SJCRH30 (cell line): ENCODE measurements at regions not wholly inside any gene's neighbourhood (a gene's known extent, or its start where the extent isn't known, plus 50 kb on each side); places are given as distances from the start of the nearest gene placed in this dataset.

Experiments used
- DNase-seq, 2 experiments: peaks; one replicate each; pipeline ENCODE4 v3.0.0-alpha.2; 2015 to 2020
- H3K27ac ChIP-seq: fragments of 250-450 bp; sonication (Bioruptor Pico); 2 replicates; pipeline ENCODE4 v1.5.1; 2020; ENCODE audit warnings: mild to moderate bottlenecking, moderate library complexity
- H3K27me3 ChIP-seq: fragments of 250-450 bp; sonication (Bioruptor Pico); 2 replicates; pipeline ENCODE4 v1.5.1; 2020; ENCODE audit warnings: mild to moderate bottlenecking, moderate library complexity
- H3K36me3 ChIP-seq: fragments of 250-450 bp; sonication (Bioruptor Pico); 2 replicates; pipeline ENCODE4 v1.5.1; 2020; ENCODE audit warnings: mild to moderate bottlenecking, moderate library complexity
- H3K4me1 ChIP-seq: fragments of 250-450 bp; sonication (Bioruptor Pico); 2 replicates; pipeline ENCODE4 v1.5.1; 2020; ENCODE audit warnings: mild to moderate bottlenecking, moderate library complexity
- H3K4me3 ChIP-seq: fragments of 250-450 bp; sonication (Bioruptor Pico); 2 replicates; pipeline ENCODE4 v1.5.1; 2020; ENCODE audit warnings: mild to moderate bottlenecking, moderate library complexity
- H3K9me3 ChIP-seq: fragments of 250-450 bp; sonication (Bioruptor Pico); replicated peaks from 2 replicates; pipeline ENCODE4 v1.5.1; 2020; ENCODE audit warnings: mild to moderate bottlenecking, moderate library complexity

- no peaks in the 10 kb centered on the region for H3K9me3 ChIP-seq
- DNase-seq: no peak
- no peaks in the 10 kb centered on the region for H3K27me3 ChIP-seq
- no peak overlapping the region for H3K4me3 ChIP-seq
- H3K27ac ChIP-seq: no peak overlapping the region
- no peaks in the 10 kb centered on the region for H3K36me3 ChIP-seq
- H3K4me1 ChIP-seq: no peaks in the 10 kb centered on the region
Observed at GRCh38 chrX:100120956-100121355, 289.1 kb downstream of the PCDH19 start.

GRCh38 chrX:100098660-100099375, 311.3 kb downstream of the PCDH19 start:
- Histone ChIP-seq H3K4me1 (no peaks in the 10 kb centered on the region), H3K9me3 (no peaks in the 10 kb centered on the region), H3K27ac (no peak overlapping the region), H3K4me3 (no peak overlapping the region), H3K36me3 (no peaks in the 10 kb centered on the region), H3K27me3 (no peaks in the 10 kb centered on the region)
- no peak for DNase-seq

- H3K4me3 ChIP-seq: no peak overlapping the region
- no peak overlapping the region for H3K27ac ChIP-seq
- H3K4me1 ChIP-seq: 0 out of 2 replicates have a peak, but pooled peaks cover 3% of the 10 kb centered on the region
- H3K27me3 ChIP-seq: no peaks in the 10 kb centered on the region
- no peaks in the 10 kb centered on the region for H3K36me3 ChIP-seq
- DNase-seq: peak; percentile 7
- H3K9me3 ChIP-seq: no peaks in the 10 kb centered on the region
Observed at GRCh38 chrX:100090931-100091330, 319.1 kb downstream of the PCDH19 start.

- H3K36me3 ChIP-seq: no peaks in the 10 kb centered on the region
- DNase-seq: no peak
- H3K4me3 ChIP-seq: no peak overlapping the region
- H3K27ac ChIP-seq: no peak overlapping the region
- H3K9me3 ChIP-seq: no peaks in the 10 kb centered on the region
- H3K4me1 ChIP-seq: 0 out of 2 replicates have a peak, but pooled peaks cover 3% of the 10 kb centered on the region
- no peaks in the 10 kb centered on the region for H3K27me3 ChIP-seq
Observed at GRCh38 chrX:100089724-100090123, 320.3 kb downstream of the PCDH19 start.

- Histone ChIP-seq H3K27me3 (no peaks in the 10 kb centered on the region), H3K27ac (no peak overlapping the region)
- DNase-seq: peak in 1 of 2 experiments; percentile 14
Observed at GRCh38 chrX:100085846-100086245, 324.2 kb downstream of the PCDH19 start.

GRCh38 chrX:100083211-100083610, 326.9 kb downstream of the PCDH19 start:
- H3K27me3 ChIP-seq: no peaks in the 10 kb centered on the region
- 0 out of 2 replicates have a peak, but pooled peaks cover 3% of the 10 kb centered on the region for H3K4me1 ChIP-seq
- H3K4me3 ChIP-seq: no peak overlapping the region
- no peaks in the 10 kb centered on the region for H3K36me3 ChIP-seq
- no peak overlapping the region for H3K27ac ChIP-seq
- no peaks in the 10 kb centered on the region for H3K9me3 ChIP-seq
- no peak for DNase-seq

More at GRCh38 chrX:100085846-100086245, 324.2 kb downstream of the PCDH19 start:
- Histone ChIP-seq H3K36me3 (no peaks in the 10 kb centered on the region), H3K4me1 (0 out of 2 replicates have a peak, but pooled peaks cover 3% of the 10 kb centered on the region), H3K4me3 (no peak overlapping the region), H3K9me3 (no peaks in the 10 kb centered on the region)

- Histone ChIP-seq H3K27ac (no peak overlapping the region), H3K4me3 (no peak overlapping the region), H3K27me3 (no peaks in the 10 kb centered on the region), H3K9me3 (no peaks in the 10 kb centered on the region), H3K36me3 (no peaks in the 10 kb centered on the region), H3K4me1 (0 out of 2 replicates have a peak, but pooled peaks cover 3% of the 10 kb centered on the region)
- DNase-seq: no peak
Observed at GRCh38 chrX:100081503-100081902, 328.6 kb downstream of the PCDH19 start.

GRCh38 chrX:100076031-100076430, 334.0 kb downstream of the PCDH19 start:
- Histone ChIP-seq H3K9me3 (no peaks in the 10 kb centered on the region), H3K36me3 (no peaks in the 10 kb centered on the region), H3K4me1 (no peaks in the 10 kb centered on the region), H3K4me3 (no peak overlapping the region), H3K27ac (no peak overlapping the region), H3K27me3 (no peaks in the 10 kb centered on the region)
- DNase-seq: no peak

GRCh38 chrX:100072336-100072735, 337.7 kb downstream of the PCDH19 start:
- Histone ChIP-seq H3K4me3 (no peak overlapping the region), H3K27me3 (no peaks in the 10 kb centered on the region), H3K27ac (no peak overlapping the region), H3K4me1 (no peaks in the 10 kb centered on the region), H3K9me3 (no peaks in the 10 kb centered on the region), H3K36me3 (no peaks in the 10 kb centered on the region)
- no peak for DNase-seq

GRCh38 chrX:100070334-100070849, 339.7 kb downstream of the PCDH19 start:
- Histone ChIP-seq H3K4me3 (no peak overlapping the region), H3K9me3 (no peaks in the 10 kb centered on the region), H3K4me1 (no peaks in the 10 kb centered on the region), H3K27ac (no peak overlapping the region), H3K36me3 (no peaks in the 10 kb centered on the region), H3K27me3 (no peaks in the 10 kb centered on the region)
- no peak for DNase-seq

GRCh38 chrX:100048156-100048555, 361.9 kb downstream of the PCDH19 start:
- H3K9me3 ChIP-seq: no peaks in the 10 kb centered on the region
- H3K27me3 ChIP-seq: no peaks in the 10 kb centered on the region
- H3K4me3 ChIP-seq: no peak overlapping the region
- no peaks in the 10 kb centered on the region for H3K4me1 ChIP-seq
- no peaks in the 10 kb centered on the region for H3K36me3 ChIP-seq
- H3K27ac ChIP-seq: no peak overlapping the region
- DNase-seq: no peak
